Femur (tissue), 1 donor: ENCODE measurements at regions not wholly inside any gene's neighbourhood (a gene's known extent, or its start where the extent isn't known, plus 50 kb on each side); places are given as distances from the start of the nearest gene placed in this dataset.
"Not testable (repeated sequence)": the region's sequence is repeated elsewhere in the genome, so short reads cannot be mapped to it uniquely, and the experiment has no call there.

Experiments
- DNase-seq: peaks from one replicate; pipeline ENCODE4 v3.0.0-alpha.2; 2017

DNA sequence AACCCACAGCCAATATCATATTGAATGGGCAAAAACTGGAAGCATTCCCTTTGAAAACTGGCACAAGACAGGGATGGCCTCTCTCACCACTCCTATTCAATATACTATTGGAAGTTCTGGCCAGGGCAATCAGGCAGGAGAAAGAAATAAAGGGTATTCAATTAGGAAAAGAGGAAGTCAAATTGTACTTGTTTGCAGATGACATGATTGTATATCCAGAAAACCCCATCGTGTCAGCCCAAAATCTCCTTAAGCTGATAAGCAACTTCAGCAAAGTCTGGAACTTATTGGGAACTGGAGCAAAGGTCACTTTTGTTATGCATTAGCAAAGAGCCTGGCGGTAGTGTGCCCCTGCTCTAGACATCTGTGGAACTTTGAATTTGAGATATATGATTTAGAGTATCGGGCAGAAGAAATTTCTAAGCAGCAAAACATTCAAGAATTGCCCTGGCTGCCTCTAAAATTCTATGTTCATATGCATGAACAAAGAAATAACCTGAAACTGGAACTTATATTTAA is 53.4 kb upstream of the PSMA1 start:
- DNase-seq: not testable (repeated sequence)

DNA sequence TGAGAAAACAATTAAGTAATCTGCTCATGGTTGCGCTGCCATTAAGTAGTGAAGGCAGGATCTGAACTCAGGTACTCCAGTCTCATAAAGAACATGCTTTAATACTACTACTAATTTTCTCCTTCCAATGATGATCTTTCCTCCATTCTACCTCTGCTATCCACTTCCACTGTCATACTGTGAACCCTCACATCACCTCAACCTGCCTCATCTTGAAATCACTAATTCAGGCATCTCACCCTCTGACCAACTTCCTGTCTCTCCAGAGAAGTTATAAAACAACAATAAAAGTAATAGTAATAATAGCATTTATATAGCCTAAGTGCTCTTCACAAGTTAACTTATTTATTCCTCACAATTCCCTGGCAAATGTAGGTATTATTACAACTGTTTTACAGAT is 57.1 kb upstream of the PSMA1 start:
- no peak for DNase-seq

DNA sequence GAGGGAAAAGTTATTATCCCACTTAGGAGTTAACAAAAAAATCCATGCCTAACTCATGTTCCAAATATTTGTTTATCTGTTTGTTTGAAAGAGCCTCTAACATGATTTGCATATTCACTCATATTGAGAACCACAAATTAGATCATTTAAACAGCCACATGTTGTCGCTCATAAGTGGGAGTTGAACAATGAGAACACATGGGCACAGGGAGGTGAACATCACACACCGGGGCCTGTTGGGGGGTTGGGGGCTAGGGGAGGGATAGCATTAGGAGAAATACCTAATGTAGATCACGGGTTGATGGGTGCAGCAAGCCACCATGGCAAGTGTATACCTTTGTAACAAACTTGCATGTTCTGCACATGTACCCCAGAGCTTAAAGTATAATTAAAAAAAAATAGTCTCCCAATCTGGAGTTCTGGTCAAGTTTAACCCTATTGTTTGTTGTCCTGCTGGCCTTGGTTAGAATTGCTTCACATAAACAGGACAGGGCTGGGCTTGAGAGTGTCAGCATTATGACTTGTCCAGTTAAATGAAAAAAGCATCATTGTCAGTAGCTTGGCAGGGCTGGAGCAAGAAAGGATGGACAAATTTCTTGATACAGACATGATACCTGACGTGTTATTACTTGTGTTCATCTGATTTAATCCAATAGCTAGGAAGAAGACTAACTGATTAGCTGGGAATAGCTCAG is 57.8 kb upstream of the PSMA1 start:
- DNase-seq: no peak

DNA sequence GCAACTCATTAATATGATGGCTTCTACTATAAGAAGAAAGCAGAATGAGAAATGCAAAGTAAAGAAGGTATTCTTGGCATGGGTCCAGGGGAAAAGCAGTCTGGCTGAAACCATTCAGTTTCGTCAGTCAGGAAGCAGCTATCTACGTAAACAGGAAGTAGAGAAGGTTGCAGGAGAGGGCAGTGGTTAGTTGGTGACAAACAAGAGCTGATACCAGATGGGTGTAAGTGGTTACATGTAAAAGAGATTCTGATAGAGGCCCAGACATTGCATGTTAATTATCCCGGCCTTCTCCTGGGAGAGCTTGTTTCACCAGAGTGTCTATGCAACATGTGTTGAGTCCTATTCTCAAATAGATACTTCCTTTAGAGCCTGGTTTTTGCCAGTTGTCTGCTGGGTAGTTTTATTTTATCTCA is 58.4 kb upstream of the PSMA1 start:
- peak; percentile 45 for DNase-seq

DNA sequence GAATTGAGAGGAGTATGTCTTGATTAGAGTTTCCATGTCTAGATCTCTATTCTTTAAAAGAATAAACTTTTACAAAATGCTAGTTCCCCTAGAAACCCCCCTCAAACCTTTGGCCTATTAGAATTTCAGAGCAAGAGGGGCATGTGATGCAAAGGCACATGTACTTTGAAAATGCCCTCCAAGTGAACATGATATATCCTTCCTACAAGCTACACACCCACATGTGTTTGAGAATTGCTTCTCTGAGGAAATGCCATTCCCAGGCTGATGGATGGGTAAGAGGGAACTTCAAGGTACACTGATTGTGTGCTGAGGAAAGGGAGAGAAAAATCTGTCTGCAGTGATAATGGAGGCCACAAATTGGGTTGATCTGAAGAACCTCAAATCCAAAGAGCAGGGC is 59.5 kb upstream of the PSMA1 start:
- no peak for DNase-seq

DNA sequence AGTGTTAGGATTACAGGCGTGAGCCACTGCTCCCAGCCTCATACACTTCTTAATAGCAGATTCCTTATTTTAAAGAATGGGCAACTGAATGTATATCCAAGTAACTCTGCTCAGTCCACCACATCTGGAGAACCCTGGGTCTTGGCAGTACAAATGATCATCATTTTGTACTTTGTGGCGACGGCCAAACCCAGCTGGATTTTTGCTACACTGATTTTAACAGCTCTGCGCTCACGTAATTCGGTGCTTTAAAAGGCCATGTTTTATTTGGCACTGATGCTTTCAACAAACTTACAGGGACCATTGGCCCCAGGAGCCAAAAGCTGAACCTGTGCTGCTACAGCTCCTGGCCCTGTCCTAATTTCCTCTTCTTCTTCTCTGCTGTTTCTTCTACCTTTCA is 60.8 kb upstream of the PDE3B start:
- DNase-seq: peak; percentile 55

DNA sequence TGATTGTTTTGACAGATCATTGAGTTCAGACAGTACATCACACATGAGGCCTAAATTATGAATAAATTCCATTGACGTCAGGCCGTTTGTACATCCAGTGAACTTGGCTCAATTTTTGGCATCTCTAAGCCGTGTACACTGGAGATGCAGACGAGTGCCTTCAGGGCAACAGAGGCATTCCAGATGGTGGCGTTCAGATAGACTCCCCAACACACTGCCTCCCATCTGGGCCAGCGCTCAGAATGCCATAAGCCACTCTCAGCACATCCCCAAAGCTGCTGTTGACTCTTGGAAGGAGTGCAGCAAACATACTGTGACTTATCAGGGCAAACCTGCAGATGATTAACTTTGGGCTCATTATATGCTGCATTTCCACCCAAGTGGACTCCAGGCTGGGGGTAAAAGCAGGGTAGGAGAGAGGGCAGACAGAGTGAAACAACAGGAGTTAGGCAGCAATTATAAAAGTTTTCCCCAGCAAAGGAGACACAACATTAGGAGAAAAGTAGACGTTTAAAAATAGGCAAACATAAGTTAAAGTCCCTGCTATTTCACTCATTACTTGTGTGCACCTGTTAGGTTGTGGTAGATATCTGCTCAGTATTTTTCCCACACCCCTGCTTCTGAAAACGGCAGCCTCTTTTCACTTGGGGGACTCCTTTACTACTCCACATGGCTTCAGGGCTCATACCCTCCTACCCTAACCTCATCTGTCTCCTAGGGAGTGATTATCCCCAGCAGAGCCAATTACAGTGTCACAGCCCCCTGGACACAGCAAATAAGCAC is 60.2 kb upstream of the PDE3B start:
- DNase-seq: no peak

DNA sequence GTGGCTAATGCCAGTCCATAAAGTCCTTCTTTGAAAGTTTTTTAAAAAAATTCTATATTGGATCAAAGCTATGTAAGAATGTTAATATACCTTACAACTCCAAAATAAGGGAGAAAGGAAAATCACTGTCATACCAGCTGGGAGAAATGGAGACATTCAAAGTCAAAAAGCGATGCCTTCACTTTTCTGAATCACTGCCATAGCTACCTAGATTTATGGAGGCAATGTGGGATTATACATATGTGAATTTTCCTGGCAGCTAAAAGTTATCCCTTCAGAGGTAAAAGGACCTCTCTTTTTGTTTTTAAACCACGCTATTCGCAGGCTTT is 59.6 kb upstream of the PDE3B start:
- no peak for DNase-seq

DNA sequence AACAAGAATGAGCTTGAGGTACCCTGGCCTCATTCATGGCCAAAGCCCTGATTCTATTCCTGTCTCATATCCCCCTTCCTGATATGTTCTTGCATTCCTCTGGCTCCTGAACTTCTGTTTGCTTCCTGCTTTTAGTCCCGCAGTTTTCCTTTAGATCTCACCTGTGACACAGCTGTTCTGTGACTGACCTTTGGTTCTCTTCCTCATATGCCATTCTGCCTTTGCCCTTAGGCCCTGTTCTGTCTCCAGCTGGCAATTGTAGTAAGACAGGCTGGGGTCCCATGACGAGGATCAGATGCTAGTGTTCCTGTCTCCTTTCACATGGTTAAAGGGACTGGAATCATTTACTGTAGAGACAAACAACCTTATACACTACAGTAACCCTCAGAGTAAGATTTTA is 59.0 kb upstream of the PDE3B start:
- no peak for DNase-seq

DNA sequence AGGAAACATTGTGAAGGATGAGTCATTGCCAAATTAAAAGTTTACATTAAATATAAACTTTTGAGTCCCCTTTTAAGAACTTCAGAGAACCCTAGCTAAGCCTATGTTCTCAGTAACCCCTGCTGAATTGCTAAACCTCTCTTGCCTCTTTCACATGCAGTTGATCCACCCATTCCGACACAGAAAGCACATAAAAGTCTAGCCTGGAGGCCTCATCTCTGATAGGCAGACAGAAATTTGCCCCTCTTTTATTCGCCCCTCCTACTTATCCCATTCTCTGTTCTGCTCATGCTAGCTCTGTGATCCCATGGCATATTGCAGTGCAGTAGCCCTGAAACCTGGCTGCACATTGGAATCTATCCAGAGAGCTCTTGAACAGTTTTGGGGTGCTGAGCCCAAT is 58.2 kb upstream of the PDE3B start:
- DNase-seq: no peak

DNA sequence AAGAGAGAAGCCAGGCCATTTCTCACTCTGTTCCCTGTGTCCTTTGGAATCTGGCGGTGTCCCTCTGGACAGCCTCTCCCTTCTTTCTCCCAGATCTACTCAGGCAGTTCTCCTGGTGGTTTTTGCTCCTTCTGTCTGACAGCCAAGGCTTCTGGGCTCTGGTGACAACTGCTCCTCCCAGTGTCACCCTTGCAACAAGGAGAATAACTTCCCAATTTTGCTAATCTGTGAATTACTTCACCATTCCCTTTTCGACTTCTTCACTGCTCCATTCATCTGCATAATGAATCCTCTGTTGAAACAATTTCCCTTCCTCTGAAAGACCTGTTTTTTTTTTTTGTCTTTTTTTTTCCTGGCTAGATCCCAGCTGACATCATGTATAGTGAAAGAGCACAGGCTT is 56.3 kb upstream of the PDE3B start:
- DNase-seq: no peak

DNA sequence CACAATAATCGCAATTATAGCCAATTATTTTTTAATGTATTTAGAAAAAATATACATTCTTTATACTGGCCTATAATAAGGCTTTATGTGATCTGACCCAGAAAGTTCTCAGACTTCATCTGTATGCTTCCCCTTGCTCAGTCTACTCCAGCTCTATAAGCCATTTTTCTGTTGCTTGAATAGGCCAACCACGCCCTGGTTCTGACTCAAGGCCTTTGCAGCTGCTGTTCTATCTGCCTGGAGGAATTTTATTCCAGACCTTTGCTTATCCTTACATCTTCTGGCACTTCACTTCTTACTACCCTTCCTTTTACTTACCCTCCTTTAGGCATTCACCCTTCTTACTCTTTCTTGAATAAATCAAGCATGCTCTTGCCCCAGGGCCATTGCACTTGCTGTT is 54.9 kb upstream of the PDE3B start:
- DNase-seq: no peak

DNA sequence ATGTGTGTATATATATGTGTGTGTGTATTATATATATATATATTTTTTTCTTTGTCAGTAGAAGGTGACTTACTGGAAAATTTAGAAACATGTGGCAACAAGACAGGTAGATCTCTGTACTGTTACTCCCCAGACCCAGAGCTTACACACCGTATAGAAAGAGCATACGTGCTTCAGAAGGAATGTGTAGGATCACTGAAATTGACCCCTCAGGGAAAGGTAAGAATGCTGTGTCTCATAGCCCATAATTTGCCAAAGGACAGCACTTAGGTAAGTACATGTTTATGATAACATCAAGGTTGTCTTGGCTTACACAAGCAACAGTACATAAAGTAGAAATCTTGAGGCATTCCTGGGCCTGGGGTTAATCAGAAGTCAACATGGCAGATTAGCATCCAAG is 54.2 kb upstream of the PDE3B start:
- DNase-seq: no peak

DNA sequence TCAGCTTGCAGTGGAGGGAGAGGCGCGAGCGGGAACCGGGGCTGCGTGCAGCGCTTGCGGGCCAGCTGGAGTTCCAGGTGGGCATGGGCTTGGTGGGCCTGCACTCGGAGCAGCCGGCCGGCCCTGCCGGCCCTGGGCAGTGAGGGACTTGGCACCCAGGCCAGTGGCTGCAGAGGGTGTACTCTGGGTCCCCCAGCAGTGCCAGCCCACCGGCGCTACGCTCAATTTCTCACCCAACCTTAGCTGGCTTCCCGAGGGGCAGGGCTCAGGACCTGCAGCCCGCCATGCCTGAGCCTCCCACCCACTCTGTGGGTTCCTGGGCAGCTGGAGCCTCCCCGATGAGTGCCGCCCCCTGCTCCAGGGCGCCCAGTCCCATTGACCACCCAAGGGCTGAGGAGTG is 52.6 kb upstream of the PDE3B start:
- DNase-seq: not testable (repeated sequence)

DNA sequence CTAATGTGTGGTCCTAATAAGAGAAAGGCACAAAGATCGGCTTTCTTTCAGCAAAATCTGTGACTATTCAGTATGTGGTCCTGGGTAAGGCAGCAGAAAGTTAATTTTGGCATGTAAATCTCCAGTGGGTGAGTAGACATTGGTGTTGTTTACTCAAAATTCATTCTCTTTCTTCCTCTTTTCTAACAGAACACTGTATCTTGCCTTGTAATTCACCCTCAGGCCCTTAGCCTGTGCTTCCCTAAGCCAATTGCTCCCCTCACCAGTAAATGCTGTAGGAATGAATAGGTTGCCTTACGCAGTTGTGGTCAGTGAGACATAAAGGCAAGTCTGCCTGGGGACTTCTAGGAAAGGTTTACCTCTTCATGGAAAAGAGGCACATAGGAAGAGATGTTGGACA is 49.9 kb upstream of the PDE3B start:
- no peak for DNase-seq
